Nephron progenitor cell (in vitro differentiated cells): ENCODE measurements at regions not wholly inside any gene's neighbourhood (a gene's known extent, or its start where the extent isn't known, plus 50 kb on each side); places are given as distances from the start of the nearest gene placed in this dataset.
A peak's percentile ranks its signal among the peaks of the same experiment; 100 is the strongest.

Source experiments
- DNase-seq: peaks from one replicate; pipeline ENCODE4 v3.0.0; 2021
- H3K27ac Mint-ChIP-seq: 2 replicates; pipeline ENCODE4 v1.8.0; 2021; ENCODE audit warnings: mild to moderate bottlenecking, moderate library complexity, mixed read lengths
- H3K27me3 Mint-ChIP-seq: 2 replicates; pipeline ENCODE4 v1.8.0; 2021; ENCODE audit warnings: mild to moderate bottlenecking, low read depth, mixed read lengths; ENCODE audit not compliant: poor library complexity
- H3K36me3 Mint-ChIP-seq: 2 replicates; pipeline ENCODE4 v1.8.0; 2021; ENCODE audit warnings: low read depth, mixed read lengths
- H3K4me1 Mint-ChIP-seq: 2 replicates; pipeline ENCODE4 v1.8.0; 2021; ENCODE audit warnings: mixed read lengths
- H3K4me3 Mint-ChIP-seq: 2 replicates; pipeline ENCODE4 v1.8.0; 2021; ENCODE audit warnings: mild to moderate bottlenecking, moderate library complexity, mixed read lengths
- H3K9me3 Mint-ChIP-seq: 2 replicates; pipeline ENCODE4 v1.8.0; 2021; ENCODE audit warnings: mild to moderate bottlenecking, moderate library complexity, mixed read lengths
- CTCF ChIP-seq: fragments of 200-600 bp; sonication (generic); IDR thresholded peaks from 2 replicates; pipeline ENCODE4 v1.5.0; 2021; ENCODE audit warnings: antibody characterized with exemption

- H3K9me3 Mint-ChIP-seq = no peaks in the 10 kb centered on the region
- H3K27ac Mint-ChIP-seq = no peak overlapping the region
- no peak for DNase-seq
- H3K27me3 Mint-ChIP-seq = peaks cover 5% of the 10 kb centered on the region
- no peak for TF ChIP-seq CTCF
- H3K36me3 Mint-ChIP-seq = no peaks in the 10 kb centered on the region
- no peaks in the 10 kb centered on the region for H3K4me1 Mint-ChIP-seq
- no peak overlapping the region for H3K4me3 Mint-ChIP-seq
Measured at GRCh38 chr2:121925466-121925865, 170.0 kb downstream of the TSN start.

- no peak for TF ChIP-seq CTCF
- Mint-ChIP-seq H3K9me3 (no peaks in the 10 kb centered on the region), H3K36me3 (no peaks in the 10 kb centered on the region), H3K4me3 (no peak overlapping the region), H3K27ac (no peak overlapping the region), H3K4me1 (no peaks in the 10 kb centered on the region), H3K27me3 (peaks cover 15% of the 10 kb centered on the region)
- DNase-seq = no peak
Measured at GRCh38 chr2:121943285-121943684, 187.8 kb downstream of the TSN start.

GRCh38 chr2:121944072-121944831 lies 188.8 kb downstream of the TSN start:
- no peaks in the 10 kb centered on the region for H3K36me3 Mint-ChIP-seq
- H3K27me3 Mint-ChIP-seq = peaks cover 13% of the 10 kb centered on the region
- TF ChIP-seq CTCF = no peak
- no peak overlapping the region for H3K4me3 Mint-ChIP-seq
- no peaks in the 10 kb centered on the region for H3K4me1 Mint-ChIP-seq
- no peak overlapping the region for H3K27ac Mint-ChIP-seq
- no peaks in the 10 kb centered on the region for H3K9me3 Mint-ChIP-seq
- DNase-seq = no peak

GRCh38 chr2:121947674-121948073 lies 192.2 kb downstream of the TSN start:
- Mint-ChIP-seq H3K27me3 (peaks cover 10% of the 10 kb centered on the region), H3K4me1 (peaks cover 3% of the 10 kb centered on the region), H3K36me3 (no peaks in the 10 kb centered on the region), H3K9me3 (no peaks in the 10 kb centered on the region), H3K27ac (no peak overlapping the region), H3K4me3 (no peak overlapping the region)
- no peak for TF ChIP-seq CTCF
- DNase-seq = no peak

GRCh38 chr2:121949271-121949670 lies 193.8 kb downstream of the TSN start:
- no peak overlapping the region for H3K4me3 Mint-ChIP-seq
- no peak overlapping the region for H3K27ac Mint-ChIP-seq
- no peaks in the 10 kb centered on the region for H3K36me3 Mint-ChIP-seq
- TF ChIP-seq CTCF = no peak
- no peak for DNase-seq
- peaks cover 8% of the 10 kb centered on the region for H3K9me3 Mint-ChIP-seq
- H3K4me1 Mint-ChIP-seq = peaks cover 3% of the 10 kb centered on the region
- H3K27me3 Mint-ChIP-seq = peaks cover 14% of the 10 kb centered on the region

- TF ChIP-seq CTCF = no peak
- H3K4me3 Mint-ChIP-seq = no peak overlapping the region
- peaks cover 18% of the 10 kb centered on the region for H3K9me3 Mint-ChIP-seq
- peaks cover 25% of the 10 kb centered on the region for H3K27me3 Mint-ChIP-seq
- no peaks in the 10 kb centered on the region for H3K36me3 Mint-ChIP-seq
- H3K4me1 Mint-ChIP-seq = peaks cover 15% of the 10 kb centered on the region
- peak overlapping the region; percentile 44 for H3K27ac Mint-ChIP-seq
- DNase-seq = peak; percentile 39
Measured at GRCh38 chr2:121955426-121955825, 200.0 kb downstream of the TSN start.
